MM.1S (cell line): ENCODE measurements at regions not wholly inside any gene's neighbourhood (a gene's known extent, or its start where the extent isn't known, plus 50 kb on each side); places are given as distances from the start of the nearest gene placed in this dataset.

Experiments used
- EZH2phosphoT487 ChIP-seq: fragments of 300-600 bp; sonication (generic); IDR thresholded peaks from 2 replicates; pipeline ENCODE4 v1.6.1; 2018; ENCODE audit warnings: antibody characterized with exemption, low read length
- TF ChIP-seq, protein P1 (sequence below): fragments of 300-600 bp; sonication (generic); IDR thresholded peaks from 2 replicates; pipeline ENCODE4 v1.5.1; 2016; ENCODE audit warnings: antibody characterized with exemption, low read length, mixed read lengths

- TF ChIP-seq, protein P1, sequence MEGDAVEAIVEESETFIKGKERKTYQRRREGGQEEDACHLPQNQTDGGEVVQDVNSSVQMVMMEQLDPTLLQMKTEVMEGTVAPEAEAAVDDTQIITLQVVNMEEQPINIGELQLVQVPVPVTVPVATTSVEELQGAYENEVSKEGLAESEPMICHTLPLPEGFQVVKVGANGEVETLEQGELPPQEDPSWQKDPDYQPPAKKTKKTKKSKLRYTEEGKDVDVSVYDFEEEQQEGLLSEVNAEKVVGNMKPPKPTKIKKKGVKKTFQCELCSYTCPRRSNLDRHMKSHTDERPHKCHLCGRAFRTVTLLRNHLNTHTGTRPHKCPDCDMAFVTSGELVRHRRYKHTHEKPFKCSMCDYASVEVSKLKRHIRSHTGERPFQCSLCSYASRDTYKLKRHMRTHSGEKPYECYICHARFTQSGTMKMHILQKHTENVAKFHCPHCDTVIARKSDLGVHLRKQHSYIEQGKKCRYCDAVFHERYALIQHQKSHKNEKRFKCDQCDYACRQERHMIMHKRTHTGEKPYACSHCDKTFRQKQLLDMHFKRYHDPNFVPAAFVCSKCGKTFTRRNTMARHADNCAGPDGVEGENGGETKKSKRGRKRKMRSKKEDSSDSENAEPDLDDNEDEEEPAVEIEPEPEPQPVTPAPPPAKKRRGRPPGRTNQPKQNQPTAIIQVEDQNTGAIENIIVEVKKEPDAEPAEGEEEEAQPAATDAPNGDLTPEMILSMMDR, result no peak
- TF ChIP-seq EZH2phosphoT487, result no peak
These were observed 205.7 kb downstream of the FOXD2 start for GRCh38 chr1:47643306-47644211.
